B cell (primary cell): ENCODE measurements at regions not wholly inside any gene's neighbourhood (a gene's known extent, or its start where the extent isn't known, plus 50 kb on each side); places are given as distances from the start of the nearest gene placed in this dataset.

Experiments
- ATAC-seq: fragments of 200-7000 bp; cut with Tn5 transposase; one replicate; pipeline ENCODE4 v1.10.0; 2021; ENCODE audit warnings: low read depth, mild to moderate bottlenecking, moderate number of reproducible peaks, moderate library complexity
- CTCF ChIA-PET: fragments of 350-600 bp; sonication (Branson Sonifier 250); formaldehyde crosslinking; loops from one replicate; lab custom pipeline; 2021; ENCODE audit warnings: antibody characterized with exemption, inconsistent platforms; lab: Charles Lee
- POLR2A ChIA-PET: fragments of 350-600 bp; sonication (Branson Sonifier 250); formaldehyde crosslinking; loops from one replicate; lab custom pipeline; 2021; ENCODE audit warnings: antibody characterized with exemption; lab: Charles Lee
- DNase-seq: peaks from one replicate; pipeline ENCODE4 v3.0.0; 2013
- H2AFZ ChIP-seq: 2 replicates; pipeline ENCODE4 v1.6.1; 2012; ENCODE audit warnings: mild to moderate bottlenecking, low read depth, low read length; ENCODE audit not compliant: insufficient read depth, poor library complexity, severe bottlenecking
- H3K27ac ChIP-seq, 2 donors: 1 replicate in 1 of 2; 2 replicates in 1 of 2; pipeline ENCODE4 v1.5.1; 2012 to 2013; ENCODE audit warnings: low read length in 2 of 2, mild to moderate bottlenecking in 2 of 2, moderate library complexity in 1 of 2
- H3K27me3 ChIP-seq, 4 experiments: fragments of 200-600 bp in 1 of 4; sonication (generic) in 1 of 4; replicated peaks in 1 of 4; 1 replicate in 2 of 4; 2 replicates in 2 of 4; pipeline versions ENCODE4 v1.6.1 to v1.7.0; 2013 to 2016; ENCODE audit warnings: low read length in 3 of 4, mild to moderate bottlenecking in 2 of 4, mixed read lengths in 1 of 4, moderate library complexity in 1 of 4; ENCODE audit not compliant: insufficient read depth in 4 of 4, control insufficient read depth in 3 of 4; ENCODE audit errors: control extremely low read depth in 1 of 4
- H3K36me3 ChIP-seq, 2 experiments: replicated peaks in 1 of 2; 1 replicate in 1 of 2; 2 replicates in 1 of 2; pipeline versions ENCODE4 v1.6.1 to v1.7.1; 2013; ENCODE audit warnings: low read length in 1 of 2; ENCODE audit not compliant: insufficient read depth in 2 of 2, control insufficient read depth in 1 of 2; ENCODE audit errors: control extremely low read depth in 1 of 2, extremely low read depth in 1 of 2
- H3K4me1 ChIP-seq, 2 donors: fragments of 200-600 bp in 1 of 2; sonication (generic) in 1 of 2; 1 replicate in 1 of 2; 2 replicates in 1 of 2; pipeline versions ENCODE4 v1.5.1 to v1.6.1; 2013 to 2017; ENCODE audit warnings: low read length in 2 of 2; ENCODE audit not compliant: control insufficient read depth in 2 of 2, insufficient read depth in 2 of 2
- H3K4me2 ChIP-seq: replicated peaks from 2 replicates; pipeline ENCODE3; 2012; ENCODE audit warnings: mild to moderate bottlenecking, low read depth, low read length; ENCODE audit not compliant: poor library complexity, severe bottlenecking
- H3K4me3 ChIP-seq, 5 experiments: fragments of 200-600 bp in 1 of 5; sonication (generic) in 1 of 5; 1 replicate in 3 of 5; 2 replicates in 2 of 5; pipeline versions ENCODE4 v1.5.1 to v1.7.0; 2011 to 2016; ENCODE audit warnings: low read length in 4 of 5, mild to moderate bottlenecking in 4 of 5, low read depth in 2 of 5, control low read depth in 1 of 5, moderate library complexity in 1 of 5; ENCODE audit not compliant: insufficient read depth in 1 of 5; ENCODE audit errors: control extremely low read depth in 1 of 5, extremely low read depth in 1 of 5
- H3K79me2 ChIP-seq: fragments of 200-600 bp; sonication (generic); one replicate; pipeline ENCODE4 v1.6.0; 2016; ENCODE audit warnings: low read length; ENCODE audit not compliant: control insufficient read depth, insufficient read depth
- H3K9ac ChIP-seq: fragments of 200-600 bp; sonication (generic); 2 replicates; pipeline ENCODE4 v1.6.1; 2017; ENCODE audit warnings: mild to moderate bottlenecking, low read length, moderate library complexity
- H3K9me3 ChIP-seq, 3 donors: one replicate each; pipeline versions ENCODE4 v1.6.1 to v1.7.1; 2013; ENCODE audit warnings: low read length in 2 of 3; ENCODE audit not compliant: control insufficient read depth in 2 of 3, insufficient read depth in 1 of 3; ENCODE audit errors: control extremely low read depth in 1 of 3
- H4K20me1 ChIP-seq: 2 replicates; pipeline ENCODE4 v1.6.0; 2012; ENCODE audit warnings: mild to moderate bottlenecking, low read length; ENCODE audit not compliant: insufficient read depth, control insufficient read depth, poor library complexity, severe bottlenecking
- H3K27ac Mint-ChIP-seq: one replicate; pipeline ENCODE4 v1.8.0; 2021; ENCODE audit warnings: mixed read lengths
- H3K27me3 Mint-ChIP-seq: one replicate; pipeline ENCODE4 v1.8.0; 2021; ENCODE audit warnings: mixed read lengths
- H3K4me1 Mint-ChIP-seq: one replicate; pipeline ENCODE4 v1.8.0; 2021; ENCODE audit warnings: mixed read lengths
- H3K4me3 Mint-ChIP-seq: one replicate; pipeline ENCODE4 v1.8.0; 2021; ENCODE audit warnings: mixed read lengths
- H3K9me3 Mint-ChIP-seq: one replicate; pipeline ENCODE4 v1.8.0; 2022; ENCODE audit warnings: mixed read lengths; ENCODE audit not compliant: insufficient read depth
- EZH2 ChIP-seq: IDR thresholded peaks from 2 replicates; pipeline ENCODE4 v1.6.1; 2012; ENCODE audit warnings: borderline replicate concordance, low read depth, mild to moderate bottlenecking, moderate library complexity, low read length; ENCODE audit not compliant: insufficient read depth, poor library complexity, severe bottlenecking
- WGBS: methylation state at CpG from one replicate; pipeline ENCODE4 v1.1.5; 2013; ENCODE audit warnings: missing lambda C conversion rate; ENCODE audit not compliant: insufficient coverage; 5-methylcytosine and 5-hydroxymethylcytosine counted together
- intact Hi-C: fragments of 100-400 bp; cut with micrococcal nuclease; formaldehyde crosslinking; loops from one replicate; pipeline ENCODE4 v1.10.0; 2022
- TF ChIP-seq, protein P1 (sequence below): fragments of 200-600 bp; IDR thresholded peaks from one replicate; pipeline ENCODE4 v1.8.0; 2022; ENCODE audit warnings: antibody characterized with exemption, mild to moderate bottlenecking

DNA sequence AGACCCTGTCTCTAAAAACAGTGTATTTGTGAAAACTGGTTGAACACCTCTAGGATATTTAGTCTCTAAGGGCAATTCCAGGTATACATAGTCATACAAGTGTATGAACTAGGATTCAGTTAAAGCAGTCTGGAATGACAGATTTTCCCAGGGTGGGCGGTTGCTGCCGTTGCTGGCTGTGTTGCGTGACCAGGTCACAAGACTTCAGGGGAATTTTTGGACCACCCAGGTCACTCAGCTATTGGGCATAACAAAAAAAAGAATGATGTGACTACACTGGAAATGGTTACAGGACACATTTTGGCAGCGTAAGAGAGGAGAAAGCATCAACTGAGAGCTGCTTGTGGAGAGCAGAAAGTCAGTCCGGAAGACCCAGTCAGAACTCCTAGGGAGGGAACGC lies 58.0 kb upstream of the ZBTB7C start:
- H3K27me3 ChIP-seq, result peaks cover 0 to 15% (median 3%) of the 10 kb centered on the region in 4 experiments
- intact Hi-C loops, result no loop called here
- H3K36me3 ChIP-seq, result no peaks in the 10 kb centered on the region
- no peak overlapping the region for H2AFZ ChIP-seq
- H3K4me1 Mint-ChIP-seq, result no peaks in the 10 kb centered on the region
- H3K9ac ChIP-seq, result no peak overlapping the region
- H3K27ac Mint-ChIP-seq, result no peak overlapping the region
- H3K27me3 Mint-ChIP-seq, result peaks cover 37% of the 10 kb centered on the region
- no peak overlapping the region for H3K27ac ChIP-seq
- no peak for ATAC-seq
- WGBS, result 94% methylated on average over 6 of the region's 6 CpGs
- no peaks in the 10 kb centered on the region for H3K79me2 ChIP-seq
- no peak overlapping the region for H3K4me3 Mint-ChIP-seq
- no peaks in the 10 kb centered on the region for H3K4me1 ChIP-seq
- POLR2A ChIA-PET, result no interaction called here
- DNase-seq, result no peak
- no peaks in the 10 kb centered on the region for H4K20me1 ChIP-seq
- no peak overlapping the region for H3K4me2 ChIP-seq
- H3K9me3 Mint-ChIP-seq, result peaks cover 3% of the 10 kb centered on the region
- no peak overlapping the region for H3K4me3 ChIP-seq
- no peak for TF ChIP-seq EZH2
- TF ChIP-seq, protein P1, sequence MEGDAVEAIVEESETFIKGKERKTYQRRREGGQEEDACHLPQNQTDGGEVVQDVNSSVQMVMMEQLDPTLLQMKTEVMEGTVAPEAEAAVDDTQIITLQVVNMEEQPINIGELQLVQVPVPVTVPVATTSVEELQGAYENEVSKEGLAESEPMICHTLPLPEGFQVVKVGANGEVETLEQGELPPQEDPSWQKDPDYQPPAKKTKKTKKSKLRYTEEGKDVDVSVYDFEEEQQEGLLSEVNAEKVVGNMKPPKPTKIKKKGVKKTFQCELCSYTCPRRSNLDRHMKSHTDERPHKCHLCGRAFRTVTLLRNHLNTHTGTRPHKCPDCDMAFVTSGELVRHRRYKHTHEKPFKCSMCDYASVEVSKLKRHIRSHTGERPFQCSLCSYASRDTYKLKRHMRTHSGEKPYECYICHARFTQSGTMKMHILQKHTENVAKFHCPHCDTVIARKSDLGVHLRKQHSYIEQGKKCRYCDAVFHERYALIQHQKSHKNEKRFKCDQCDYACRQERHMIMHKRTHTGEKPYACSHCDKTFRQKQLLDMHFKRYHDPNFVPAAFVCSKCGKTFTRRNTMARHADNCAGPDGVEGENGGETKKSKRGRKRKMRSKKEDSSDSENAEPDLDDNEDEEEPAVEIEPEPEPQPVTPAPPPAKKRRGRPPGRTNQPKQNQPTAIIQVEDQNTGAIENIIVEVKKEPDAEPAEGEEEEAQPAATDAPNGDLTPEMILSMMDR, result no peak
- CTCF ChIA-PET, result no interaction called here
- H3K9me3 ChIP-seq, result no peaks in the 10 kb centered on the region

DNA sequence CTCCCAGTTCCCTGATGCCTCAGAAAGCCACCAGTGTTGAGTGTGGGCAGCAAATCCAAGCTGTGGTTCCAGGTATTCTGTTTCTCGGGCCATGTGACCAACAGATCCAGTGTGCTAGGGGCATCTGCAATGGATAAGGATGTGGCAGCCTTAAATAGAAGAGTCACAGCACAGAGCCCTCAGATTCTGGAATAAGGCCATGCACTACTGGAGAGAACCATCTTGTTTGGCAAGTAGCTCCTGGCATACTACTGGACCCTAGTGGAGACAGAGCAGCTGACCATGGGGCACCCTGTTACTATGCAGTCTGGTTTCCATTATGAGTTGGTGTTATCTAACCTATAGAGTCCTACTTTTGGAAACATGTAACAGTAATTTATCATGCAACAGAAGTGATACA lies 53.3 kb upstream of the ZBTB7C start:
- H3K4me1 ChIP-seq, result no peaks in the 10 kb centered on the region
- Mint-ChIP-seq H3K4me1 (no peaks in the 10 kb centered on the region), H3K27ac (no peak overlapping the region), H3K27me3 (peaks cover 15% of the 10 kb centered on the region), H3K4me3 (no peak overlapping the region), H3K9me3 (no peaks in the 10 kb centered on the region)
- no peaks in the 10 kb centered on the region for H3K36me3 ChIP-seq
- no peaks in the 10 kb centered on the region for H4K20me1 ChIP-seq
- no peak for ATAC-seq
- intact Hi-C loops, result no loop called here
- H3K9me3 ChIP-seq, result no peaks in the 10 kb centered on the region
- no peak overlapping the region for H3K9ac ChIP-seq
- no peak for DNase-seq
- H2AFZ ChIP-seq, result no peak overlapping the region
- H3K4me2 ChIP-seq, result no peak overlapping the region
- WGBS, result 100% methylated on average over 1 of the region's 1 CpG
- H3K79me2 ChIP-seq, result no peaks in the 10 kb centered on the region
- TF ChIP-seq EZH2, result no peak
- TF ChIP-seq, protein P1, result no peak
- H3K27ac ChIP-seq, result no peak overlapping the region
- ChIA-PET POLR2A (no interaction called here), CTCF (no interaction called here)
- no peak overlapping the region for H3K4me3 ChIP-seq
- H3K27me3 ChIP-seq, result peaks cover 0 to 6% (median 3%) of the 10 kb centered on the region in 4 experiments
